ENCODE measurements at regions not wholly inside any gene's neighbourhood (a gene's known extent, or its start where the extent isn't known, plus 50 kb on each side); places are given as distances from the start of the nearest gene placed in this dataset.

DNA sequence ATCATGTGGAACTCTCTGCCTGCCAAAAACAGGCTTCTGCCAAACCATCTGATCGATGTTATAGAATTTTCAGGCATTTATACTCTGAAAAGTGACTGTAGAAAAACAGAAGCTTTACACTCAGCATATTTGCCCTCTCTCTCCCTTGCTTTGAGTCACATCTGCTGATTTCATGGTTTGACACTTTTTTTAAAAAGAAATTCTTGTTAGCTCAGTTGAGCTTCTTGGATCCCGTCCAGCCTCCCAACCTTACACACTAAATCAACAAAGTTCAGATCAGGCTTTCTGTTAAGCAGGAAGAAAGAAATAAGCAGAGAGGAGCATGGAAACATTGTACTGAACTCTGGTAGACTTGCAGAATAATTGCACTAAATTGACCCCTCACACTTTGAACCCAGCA, 193.6 kb upstream of the SEL1L start:
- H3K4me3 ChIP-seq, result no peak overlapping the region
- intact Hi-C loops (cut with DNase I, micrococcal nuclease), result no loop called here
- H3K36me3 ChIP-seq (ENCODE audit: low read depth), result no peaks in the 10 kb centered on the region
- no peak for ATAC-seq
- TF ChIP-seq CTCF (IDR thresholded peaks at IDR 0.05), result no peak
- H3K9me3 ChIP-seq, result no peaks in the 10 kb centered on the region
- no peak for DNase-seq
- H3K4me1 ChIP-seq (ENCODE audit: low read depth), result no peaks in the 10 kb centered on the region

- no peak for TF ChIP-seq CTCF (IDR thresholded peaks at IDR 0.05)
- H3K4me3 ChIP-seq, result no peak overlapping the region
- H3K4me1 ChIP-seq (ENCODE audit: low read depth), result no peaks in the 10 kb centered on the region
- ATAC-seq (no peak), DNase-seq (no peak)
- H3K36me3 ChIP-seq (ENCODE audit: low read depth), result no peaks in the 10 kb centered on the region
- intact Hi-C loops (cut with DNase I, micrococcal nuclease), result no loop called here
- H3K9me3 ChIP-seq, result no peaks in the 10 kb centered on the region
These were observed 194.8 kb upstream of the SEL1L start for GRCh38 chr14:81728447-81728846.

- no peak overlapping the region for H3K4me3 ChIP-seq
- no peaks in the 10 kb centered on the region for H3K36me3 ChIP-seq (ENCODE audit: low read depth)
- H3K9me3 ChIP-seq, result no peaks in the 10 kb centered on the region
- H3K4me1 ChIP-seq (ENCODE audit: low read depth), result no peaks in the 10 kb centered on the region
- TF ChIP-seq CTCF (IDR thresholded peaks at IDR 0.05), result no peak
- intact Hi-C loops (cut with DNase I, micrococcal nuclease), result no loop called here
- ATAC-seq, result no peak
- DNase-seq, result no peak
These were observed 196.0 kb upstream of the SEL1L start for GRCh38 chr14:81729622-81730021.

GRCh38 chr14:81737938-81738337, 204.3 kb upstream of the SEL1L start:
- H3K4me3 ChIP-seq, result no peak overlapping the region
- no peaks in the 10 kb centered on the region for H3K36me3 ChIP-seq (ENCODE audit: low read depth)
- DNase-seq (no peak), ATAC-seq (no peak)
- no peak for TF ChIP-seq CTCF (IDR thresholded peaks at IDR 0.05)
- no peaks in the 10 kb centered on the region for H3K9me3 ChIP-seq
- H3K4me1 ChIP-seq (ENCODE audit: low read depth), result no peaks in the 10 kb centered on the region
- intact Hi-C loops (cut with DNase I, micrococcal nuclease), result no loop called here

DNA sequence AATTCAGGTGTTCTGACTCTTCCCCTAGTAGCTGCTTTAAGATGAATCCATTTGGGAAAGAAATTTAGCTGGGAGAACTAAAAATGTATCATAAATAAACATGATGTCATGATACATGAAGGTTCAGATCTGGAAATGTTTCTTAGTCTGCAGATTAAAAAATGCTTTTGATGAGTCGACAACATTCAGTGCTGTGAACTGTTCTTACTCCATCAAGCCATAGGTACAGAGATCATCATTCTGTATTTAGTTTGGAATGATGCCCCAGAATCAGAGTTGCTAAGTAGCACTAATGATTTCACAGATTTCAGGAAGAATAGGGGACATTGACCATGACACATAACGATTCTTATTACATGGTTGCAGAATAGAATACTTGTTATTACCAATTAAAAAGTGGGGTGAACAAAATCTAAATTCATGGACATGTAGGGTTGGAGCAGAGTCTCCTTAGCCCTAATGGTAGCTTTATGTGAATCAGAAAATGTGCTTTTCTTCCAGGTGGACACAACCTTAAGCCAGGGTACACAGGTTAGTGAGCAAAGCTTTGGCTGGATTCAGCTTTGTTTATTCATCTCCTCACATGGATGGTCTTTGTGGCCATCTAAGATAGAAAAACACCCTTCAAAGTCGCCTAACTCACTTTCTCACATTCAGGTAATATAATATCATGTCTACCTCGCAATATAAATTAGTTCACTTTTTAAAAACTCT, 205.4 kb upstream of the SEL1L start:
- DNase-seq (no peak), ATAC-seq (no peak)
- Histone ChIP-seq H3K4me1 (ENCODE audit: low read depth) (no peaks in the 10 kb centered on the region), H3K4me3 (no peak overlapping the region), H3K9me3 (no peaks in the 10 kb centered on the region), H3K36me3 (ENCODE audit: low read depth) (no peaks in the 10 kb centered on the region)
- intact Hi-C loops (cut with DNase I, micrococcal nuclease), result no loop called here
- no peak for TF ChIP-seq CTCF (IDR thresholded peaks at IDR 0.05)

DNA sequence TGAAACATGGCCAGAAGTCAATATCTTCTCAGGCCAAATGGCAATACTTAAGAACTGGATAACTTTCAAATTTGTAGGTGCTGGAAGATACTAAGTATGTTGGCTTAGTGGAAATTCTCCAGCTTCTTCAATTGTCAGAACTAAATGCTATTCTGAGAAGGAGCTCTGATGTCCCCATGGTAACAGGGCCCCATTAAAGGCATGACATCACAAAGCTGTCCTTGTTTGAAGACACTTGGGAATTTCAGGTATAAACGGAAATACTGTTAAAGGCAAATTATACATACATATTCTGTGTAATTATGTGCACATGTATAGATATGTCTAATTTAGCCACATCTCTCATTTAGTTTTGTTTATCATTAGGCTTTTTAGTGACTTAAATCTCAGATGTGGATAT, 210.0 kb upstream of the SEL1L start:
- H3K9me3 ChIP-seq, result no peaks in the 10 kb centered on the region
- ATAC-seq (no peak), DNase-seq (no peak)
- H3K4me3 ChIP-seq, result no peak overlapping the region
- no peaks in the 10 kb centered on the region for H3K36me3 ChIP-seq (ENCODE audit: low read depth)
- H3K4me1 ChIP-seq (ENCODE audit: low read depth), result no peaks in the 10 kb centered on the region
- intact Hi-C loops (cut with DNase I, micrococcal nuclease), result no loop called here
- TF ChIP-seq CTCF (IDR thresholded peaks at IDR 0.05), result no peak

Measured in mucosa of descending colon (tissue), 3 donors.